Osteocyte (in vitro differentiated cells): ENCODE measurements at regions not wholly inside any gene's neighbourhood (a gene's known extent, or its start where the extent isn't known, plus 50 kb on each side); places are given as distances from the start of the nearest gene placed in this dataset.

Experiments
- DNase-seq: peaks from one replicate; pipeline ENCODE4 v3.0.0; 2021; ENCODE audit warnings: mixed read lengths; ENCODE audit not compliant: unreplicated experiment; ENCODE audit errors: extremely low spot score
- H3K27ac Mint-ChIP-seq: one replicate; pipeline ENCODE4 v1.8.0; 2021; ENCODE audit warnings: mild to moderate bottlenecking, mixed read lengths; ENCODE audit not compliant: unreplicated experiment
- H3K27me3 Mint-ChIP-seq: one replicate; pipeline ENCODE4 v1.8.0; 2021; ENCODE audit warnings: mixed read lengths; ENCODE audit not compliant: unreplicated experiment
- H3K36me3 Mint-ChIP-seq: one replicate; pipeline ENCODE4 v1.8.0; 2021; ENCODE audit warnings: mixed read lengths; ENCODE audit not compliant: unreplicated experiment
- H3K4me1 Mint-ChIP-seq: one replicate; pipeline ENCODE4 v1.8.0; 2021; ENCODE audit warnings: mixed read lengths; ENCODE audit not compliant: unreplicated experiment
- H3K4me3 Mint-ChIP-seq: one replicate; pipeline ENCODE4 v1.8.0; 2021; ENCODE audit warnings: mild to moderate bottlenecking, moderate library complexity, mixed read lengths; ENCODE audit not compliant: unreplicated experiment
- H3K9me3 Mint-ChIP-seq: one replicate; pipeline ENCODE4 v1.8.0; 2021; ENCODE audit warnings: mixed read lengths; ENCODE audit not compliant: unreplicated experiment
- TF ChIP-seq, protein P1 (sequence below): fragments of 200-600 bp; sonication (generic); IDR thresholded peaks from 2 replicates; pipeline ENCODE4 v1.5.0; 2021; ENCODE audit warnings: antibody characterized with exemption, mild to moderate bottlenecking, moderate library complexity

GRCh38 chr10:31100662-31101061 is 69.0 kb upstream of the ZNF438 start:
- no peak overlapping the region for H3K4me3 Mint-ChIP-seq
- no peak for DNase-seq
- H3K27me3 Mint-ChIP-seq = no peaks in the 10 kb centered on the region
- H3K27ac Mint-ChIP-seq = no peak overlapping the region
- H3K4me1 Mint-ChIP-seq = peaks cover 35% of the 10 kb centered on the region
- TF ChIP-seq, protein P1, sequence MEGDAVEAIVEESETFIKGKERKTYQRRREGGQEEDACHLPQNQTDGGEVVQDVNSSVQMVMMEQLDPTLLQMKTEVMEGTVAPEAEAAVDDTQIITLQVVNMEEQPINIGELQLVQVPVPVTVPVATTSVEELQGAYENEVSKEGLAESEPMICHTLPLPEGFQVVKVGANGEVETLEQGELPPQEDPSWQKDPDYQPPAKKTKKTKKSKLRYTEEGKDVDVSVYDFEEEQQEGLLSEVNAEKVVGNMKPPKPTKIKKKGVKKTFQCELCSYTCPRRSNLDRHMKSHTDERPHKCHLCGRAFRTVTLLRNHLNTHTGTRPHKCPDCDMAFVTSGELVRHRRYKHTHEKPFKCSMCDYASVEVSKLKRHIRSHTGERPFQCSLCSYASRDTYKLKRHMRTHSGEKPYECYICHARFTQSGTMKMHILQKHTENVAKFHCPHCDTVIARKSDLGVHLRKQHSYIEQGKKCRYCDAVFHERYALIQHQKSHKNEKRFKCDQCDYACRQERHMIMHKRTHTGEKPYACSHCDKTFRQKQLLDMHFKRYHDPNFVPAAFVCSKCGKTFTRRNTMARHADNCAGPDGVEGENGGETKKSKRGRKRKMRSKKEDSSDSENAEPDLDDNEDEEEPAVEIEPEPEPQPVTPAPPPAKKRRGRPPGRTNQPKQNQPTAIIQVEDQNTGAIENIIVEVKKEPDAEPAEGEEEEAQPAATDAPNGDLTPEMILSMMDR = no peak
- no peaks in the 10 kb centered on the region for H3K36me3 Mint-ChIP-seq
- H3K9me3 Mint-ChIP-seq = no peaks in the 10 kb centered on the region

GRCh38 chr10:31101123-31101522 is 69.5 kb upstream of the ZNF438 start:
- peaks cover 35% of the 10 kb centered on the region for H3K4me1 Mint-ChIP-seq
- H3K27me3 Mint-ChIP-seq = no peaks in the 10 kb centered on the region
- no peak overlapping the region for H3K4me3 Mint-ChIP-seq
- H3K36me3 Mint-ChIP-seq = no peaks in the 10 kb centered on the region
- H3K27ac Mint-ChIP-seq = peak overlapping the region; percentile 44
- DNase-seq = no peak
- TF ChIP-seq, protein P1 = no peak
- H3K9me3 Mint-ChIP-seq = no peaks in the 10 kb centered on the region

- Mint-ChIP-seq H3K9me3 (no peaks in the 10 kb centered on the region), H3K4me1 (peaks cover 35% of the 10 kb centered on the region), H3K27ac (no peak overlapping the region), H3K27me3 (no peaks in the 10 kb centered on the region), H3K36me3 (no peaks in the 10 kb centered on the region), H3K4me3 (no peak overlapping the region)
- TF ChIP-seq, protein P1 = no peak
- DNase-seq = no peak
Observed at GRCh38 chr10:31102421-31102820, 70.8 kb upstream of the ZNF438 start.

DNA sequence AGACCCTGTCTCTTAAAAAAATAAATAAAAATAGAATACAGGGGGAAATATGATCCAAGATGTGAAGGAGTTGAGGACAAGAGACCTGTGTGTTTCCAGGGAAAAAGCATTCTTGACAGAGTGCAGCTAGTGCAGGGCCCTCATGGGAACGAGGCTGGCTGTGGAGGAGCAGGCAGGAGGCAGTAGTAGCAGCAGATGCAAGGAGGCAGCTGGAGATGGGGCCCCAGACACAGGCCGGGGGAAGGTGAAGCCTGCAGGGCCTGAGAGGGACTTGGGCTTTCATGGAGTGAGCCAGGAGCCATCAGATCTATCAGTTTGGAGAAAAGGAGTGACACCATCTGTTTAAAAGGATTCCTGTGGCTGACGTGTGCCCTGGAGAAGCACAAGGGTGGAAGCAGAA is 71.4 kb upstream of the ZNF438 start:
- Mint-ChIP-seq H3K27me3 (no peaks in the 10 kb centered on the region), H3K9me3 (no peaks in the 10 kb centered on the region), H3K4me1 (peaks cover 28% of the 10 kb centered on the region), H3K27ac (no peak overlapping the region), H3K36me3 (no peaks in the 10 kb centered on the region), H3K4me3 (no peak overlapping the region)
- TF ChIP-seq, protein P1 = no peak
- DNase-seq = no peak

- H3K27me3 Mint-ChIP-seq = no peaks in the 10 kb centered on the region
- no peak overlapping the region for H3K4me3 Mint-ChIP-seq
- H3K9me3 Mint-ChIP-seq = peaks cover 15% of the 10 kb centered on the region
- DNase-seq = no peak
- no peak overlapping the region for H3K27ac Mint-ChIP-seq
- H3K36me3 Mint-ChIP-seq = peaks cover 3% of the 10 kb centered on the region
- H3K4me1 Mint-ChIP-seq = no peaks in the 10 kb centered on the region
- TF ChIP-seq, protein P1 = no peak
Observed at GRCh38 chr10:31112961-31113360, 81.3 kb upstream of the ZNF438 start.
